ENCODE measurements at regions not wholly inside any gene's neighbourhood (a gene's known extent, or its start where the extent isn't known, plus 50 kb on each side); places are given as distances from the start of the nearest gene placed in this dataset.

DNA sequence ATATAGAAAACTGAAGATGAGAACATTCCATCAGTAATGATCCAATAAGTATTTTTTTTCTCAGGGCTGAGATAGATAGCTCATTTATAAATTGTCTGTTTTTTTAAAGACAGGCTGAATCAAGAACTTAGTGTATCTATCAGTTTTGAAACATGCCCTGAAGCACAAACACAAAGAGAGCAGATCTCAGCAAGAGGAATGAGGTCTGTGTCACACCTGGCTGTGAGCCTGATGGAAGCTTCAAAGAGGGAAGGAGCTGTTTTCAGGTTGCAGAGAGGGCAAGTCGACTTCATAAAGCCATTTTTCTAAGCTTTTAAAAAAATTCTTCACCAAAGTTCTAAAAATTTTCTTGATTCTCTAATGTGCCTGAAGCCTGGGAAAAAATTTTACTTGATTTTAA lies 434.9 kb downstream of the PDGFC start:
- H2AFZ ChIP-seq (replicated peaks; ENCODE audit: low read length, poor library complexity), result no peak overlapping the region
- no peaks in the 10 kb centered on the region for H3K9me3 ChIP-seq (ENCODE audit: control insufficient read depth, insufficient read depth, low read length)
- no peak overlapping the region for H3K9ac ChIP-seq (ENCODE audit: low read depth, low read length)
- no peaks in the 10 kb centered on the region for H3K9me1 ChIP-seq (ENCODE audit: insufficient read depth, low read length)
- no peak overlapping the region for H2BK120ac ChIP-seq (ENCODE audit: low read depth, low read length)
- DNase-seq (peak; percentile 50), ATAC-seq (ENCODE audit: low read depth) (no peak)
- no peak overlapping the region for H2AK9ac ChIP-seq (replicated peaks; ENCODE audit: low read depth, low read length, poor library complexity)
- H2BK15ac ChIP-seq (ENCODE audit: low read depth, low read length), result no peak overlapping the region
- intact Hi-C loops (cut with micrococcal nuclease) (no loop called here), in situ Hi-C loops (cut with MboI; ENCODE audit: low sequenced_read_pairs) (no loop called here), dilution Hi-C loops (cut with HindIII; ENCODE audit: low sequenced_read_pairs, unreplicated experiment) (no loop called here)
- no peak overlapping the region for H2BK5ac ChIP-seq (ENCODE audit: low read depth, low read length, poor library complexity, severe bottlenecking)
- no peaks in the 10 kb centered on the region for H3K4me1 ChIP-seq (ENCODE audit: control insufficient read depth, insufficient read depth, low read length)
- H3K56ac ChIP-seq (ENCODE audit: extremely low read depth, insufficient read depth, low read length), result no peak overlapping the region
- no peak overlapping the region for H3K14ac ChIP-seq (replicated peaks; ENCODE audit: low read depth, low read length)
- no peak overlapping the region for H4K5ac ChIP-seq (ENCODE audit: low read depth, low read length)
- TF ChIP-seq MAFK (IDR thresholded peaks at IDR 0.05; ENCODE audit: low read depth, low read length) (no peak), CEBPB (IDR thresholded peaks at IDR 0.05; ENCODE audit: low read depth, low read length) (no peak), CHD1 (IDR thresholded peaks at IDR 0.05; ENCODE audit: low read depth, low read length) (no peak), RAD21 (IDR thresholded peaks at IDR 0.05; ENCODE audit: low read length) (no peak)
- no peak overlapping the region for H4K91ac ChIP-seq (ENCODE audit: insufficient read depth, low read depth, low read length)
- H4K8ac ChIP-seq (ENCODE audit: low read depth in 2 of 2, low read length in 2 of 2), result no peak overlapping the region
- no peak overlapping the region for H3K23ac ChIP-seq (ENCODE audit: low read depth, low read length)
- CTCF ChIA-PET, result interaction anchor here (1.2 to 1.5 kb wide), 2 partner anchors 9 to 444 kb away, joined by 4 to 6 read pairs; no protein-coding TSS in a partner anchor
- no peak overlapping the region for H3K18ac ChIP-seq (ENCODE audit: low read depth, low read length)
- H3K4me2 ChIP-seq (ENCODE audit: low read depth, low read length), result no peak overlapping the region
- no peaks in the 10 kb centered on the region for H3K27me3 ChIP-seq (ENCODE audit: control insufficient read depth, insufficient read depth, low read length)
- H3K27ac ChIP-seq (ENCODE audit: insufficient read depth, low read length), result no peak overlapping the region
- H3K36me3 ChIP-seq (ENCODE audit: control insufficient read depth, insufficient read depth, low read length), result no peaks in the 10 kb centered on the region
- H2AK5ac ChIP-seq (ENCODE audit: low read depth, low read length), result no peak overlapping the region
- BruUV-seq (replicated peaks), result no TSS peak
- WGBS, 2 experiments (ENCODE audit: extremely low coverage in 2 of 2, insufficient read length in 1 of 2), result no CpG with 5 or more reads among the region's 1 CpG
- H3K79me1 ChIP-seq (ENCODE audit: low read depth in 1 of 2, low read length in 2 of 2), result no peaks in the 10 kb centered on the region
- no peak overlapping the region for H2BK20ac ChIP-seq (ENCODE audit: low read depth, low read length)
- H3K4me3 ChIP-seq (ENCODE audit: insufficient read depth, low read depth, low read length), result no peak overlapping the region
- H4K20me1 ChIP-seq (ENCODE audit: insufficient read depth, low read length), result no peaks in the 10 kb centered on the region
- H3K4ac ChIP-seq (ENCODE audit: low read depth, low read length), result no peak overlapping the region
- POLR2A ChIA-PET (ENCODE audit: unreplicated experiment), result interaction anchor here (0.6 to 0.8 kb wide), 2 partner anchors 12 to 39 kb away, joined by 4 to 7 read pairs; no protein-coding TSS in a partner anchor
